Lower lobe of right lung (tissue), 2 donors: ENCODE measurements at regions not wholly inside any gene's neighbourhood (a gene's known extent, or its start where the extent isn't known, plus 50 kb on each side); places are given as distances from the start of the nearest gene placed in this dataset.

Experiments
- ATAC-seq, 2 donors: fragments of 200-7000 bp; cut with Tn5 transposase; one replicate each; pipeline ENCODE4 v1.9.1; 2020 to 2022; ENCODE audit warnings: mild to moderate bottlenecking in 2 of 2, moderate library complexity in 2 of 2
- DNase-seq: peaks from one replicate; pipeline ENCODE4 v3.0.0-alpha.2; 2020
- H3K27ac ChIP-seq: fragments of 200-600 bp; one replicate; pipeline ENCODE4 v1.8.0; 2022
- H3K27me3 ChIP-seq: fragments of 200-600 bp; one replicate; pipeline ENCODE4 v1.8.0; 2022; ENCODE audit warnings: low read depth
- H3K36me3 ChIP-seq: fragments of 200-600 bp; one replicate; pipeline ENCODE4 v1.8.0; 2022; ENCODE audit warnings: mild to moderate bottlenecking
- H3K4me1 ChIP-seq: fragments of 200-600 bp; one replicate; pipeline ENCODE4 v1.8.0; 2022
- H3K4me3 ChIP-seq: fragments of 200-600 bp; one replicate; pipeline ENCODE4 v1.8.0; 2022; ENCODE audit warnings: mild to moderate bottlenecking
- H3K9me3 ChIP-seq: fragments of 200-600 bp; one replicate; pipeline ENCODE4 v1.8.0; 2022
- intact Hi-C: fragments of 100-400 bp; cut with DNase I; formaldehyde crosslinking; loops from one replicate; pipeline ENCODE4 v1.11.0; 2022
- TF ChIP-seq, protein P1 (sequence below): fragments of 200-600 bp; IDR thresholded peaks from one replicate; pipeline ENCODE4 v1.8.0; 2022; ENCODE audit warnings: antibody characterized with exemption, mild to moderate bottlenecking
- donor health status: DM: no; HTN: yes; CAD: no; lungs with severe emphysema.

DNA sequence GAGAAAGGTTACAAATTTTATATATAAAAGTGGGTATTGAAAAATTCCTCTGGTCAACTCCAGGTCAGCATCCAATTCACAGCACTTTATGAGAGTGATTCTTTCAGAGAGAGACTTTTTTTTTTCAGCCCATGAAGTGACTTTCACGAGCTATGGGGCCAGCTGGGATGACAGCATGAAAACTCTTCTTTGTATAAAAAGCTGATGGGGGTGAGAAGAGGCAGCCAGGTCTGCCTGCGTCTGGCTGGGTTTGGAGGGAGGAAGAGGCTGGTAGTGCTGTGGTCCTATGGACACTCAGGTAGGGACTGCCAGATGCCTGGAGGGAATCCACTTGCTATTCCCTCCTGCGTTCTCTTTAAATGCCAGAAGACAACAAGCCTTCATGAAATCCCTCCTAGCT, 250.6 kb downstream of the UTP18 start:
- intact Hi-C loops: no loop called here
- H3K4me1 ChIP-seq: no peaks in the 10 kb centered on the region

GRCh38 chr17:51512220-51512907, 252.0 kb downstream of the UTP18 start:
- Histone ChIP-seq H3K4me1 (no peaks in the 10 kb centered on the region), H3K4me3 (no peak overlapping the region), H3K27me3 (no peaks in the 10 kb centered on the region), H3K9me3 (no peaks in the 10 kb centered on the region), H3K27ac (no peak overlapping the region), H3K36me3 (no peaks in the 10 kb centered on the region)
- TF ChIP-seq, protein P1, sequence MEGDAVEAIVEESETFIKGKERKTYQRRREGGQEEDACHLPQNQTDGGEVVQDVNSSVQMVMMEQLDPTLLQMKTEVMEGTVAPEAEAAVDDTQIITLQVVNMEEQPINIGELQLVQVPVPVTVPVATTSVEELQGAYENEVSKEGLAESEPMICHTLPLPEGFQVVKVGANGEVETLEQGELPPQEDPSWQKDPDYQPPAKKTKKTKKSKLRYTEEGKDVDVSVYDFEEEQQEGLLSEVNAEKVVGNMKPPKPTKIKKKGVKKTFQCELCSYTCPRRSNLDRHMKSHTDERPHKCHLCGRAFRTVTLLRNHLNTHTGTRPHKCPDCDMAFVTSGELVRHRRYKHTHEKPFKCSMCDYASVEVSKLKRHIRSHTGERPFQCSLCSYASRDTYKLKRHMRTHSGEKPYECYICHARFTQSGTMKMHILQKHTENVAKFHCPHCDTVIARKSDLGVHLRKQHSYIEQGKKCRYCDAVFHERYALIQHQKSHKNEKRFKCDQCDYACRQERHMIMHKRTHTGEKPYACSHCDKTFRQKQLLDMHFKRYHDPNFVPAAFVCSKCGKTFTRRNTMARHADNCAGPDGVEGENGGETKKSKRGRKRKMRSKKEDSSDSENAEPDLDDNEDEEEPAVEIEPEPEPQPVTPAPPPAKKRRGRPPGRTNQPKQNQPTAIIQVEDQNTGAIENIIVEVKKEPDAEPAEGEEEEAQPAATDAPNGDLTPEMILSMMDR: no peak
- DNase-seq: no peak
- intact Hi-C loops: no loop called here
- ATAC-seq: no peak

More for the DNA sequence above, 250.6 kb downstream of the UTP18 start:
- Histone ChIP-seq H3K36me3 (no peaks in the 10 kb centered on the region), H3K4me3 (no peak overlapping the region), H3K27ac (no peak overlapping the region), H3K9me3 (no peaks in the 10 kb centered on the region), H3K27me3 (no peaks in the 10 kb centered on the region)
- ATAC-seq: no peak
- TF ChIP-seq, protein P1: no peak
- no peak for DNase-seq

DNA sequence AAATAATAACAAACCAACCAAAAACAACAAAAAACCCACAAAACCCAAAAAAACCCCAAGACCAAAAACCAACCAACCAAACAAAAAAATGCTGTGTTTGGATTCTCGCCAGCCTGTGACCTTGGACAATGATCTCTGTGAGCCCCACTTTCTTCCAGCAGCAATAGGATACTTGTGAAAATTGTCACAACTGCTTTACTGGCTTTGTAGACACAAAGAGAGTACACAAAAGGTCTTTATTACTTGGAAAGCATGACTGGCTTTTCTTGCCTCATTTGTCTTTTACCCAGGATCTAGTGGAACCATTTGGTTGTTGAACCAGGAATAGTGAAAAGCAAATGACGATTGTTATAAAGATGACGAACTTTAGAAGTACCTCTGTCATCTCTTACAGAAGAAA, 256.6 kb downstream of the UTP18 start:
- intact Hi-C loops: no loop called here
- DNase-seq (no peak), ATAC-seq (no peak)
- Histone ChIP-seq H3K4me3 (no peak overlapping the region), H3K4me1 (no peaks in the 10 kb centered on the region), H3K36me3 (no peaks in the 10 kb centered on the region), H3K9me3 (no peaks in the 10 kb centered on the region), H3K27ac (no peak overlapping the region), H3K27me3 (no peaks in the 10 kb centered on the region)
- TF ChIP-seq, protein P1: no peak

GRCh38 chr17:51524524-51524923, 264.2 kb downstream of the UTP18 start:
- H3K36me3 ChIP-seq: no peaks in the 10 kb centered on the region
- H3K27me3 ChIP-seq: no peaks in the 10 kb centered on the region
- ATAC-seq: no peak
- H3K4me1 ChIP-seq: peaks cover 17% of the 10 kb centered on the region
- H3K27ac ChIP-seq: no peak overlapping the region
- no peaks in the 10 kb centered on the region for H3K9me3 ChIP-seq
- no peak for DNase-seq
- intact Hi-C loops: no loop called here
- H3K4me3 ChIP-seq: no peak overlapping the region
- TF ChIP-seq, protein P1: no peak

DNA sequence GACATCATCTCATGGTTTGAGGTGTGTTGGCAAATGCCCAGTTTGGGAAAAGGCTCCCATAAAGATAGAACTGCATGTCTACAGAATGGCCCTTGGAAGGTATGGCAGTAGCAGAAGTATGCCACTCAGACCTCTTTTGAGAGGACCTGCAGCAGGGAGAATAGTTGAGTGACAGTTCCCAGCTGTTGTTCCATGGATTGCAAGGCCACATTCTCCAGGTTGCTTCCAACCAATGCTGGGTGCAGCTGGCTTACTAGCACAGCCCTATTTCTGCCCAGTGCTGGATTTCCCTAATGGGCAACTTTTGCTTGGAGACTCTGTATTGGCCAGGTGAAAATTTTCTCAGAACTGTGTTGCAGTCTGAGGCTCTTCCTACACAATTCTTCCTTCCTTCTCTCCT, 266.2 kb downstream of the UTP18 start:
- peaks cover 17% of the 10 kb centered on the region for H3K4me1 ChIP-seq
- H3K27me3 ChIP-seq: no peaks in the 10 kb centered on the region
- no peaks in the 10 kb centered on the region for H3K36me3 ChIP-seq
- DNase-seq (no peak), ATAC-seq (no peak)
- no peak overlapping the region for H3K27ac ChIP-seq
- H3K4me3 ChIP-seq: no peak overlapping the region
- intact Hi-C loops: no loop called here
- H3K9me3 ChIP-seq: no peaks in the 10 kb centered on the region
- TF ChIP-seq, protein P1: no peak
